ENCODE measurements at regions not wholly inside any gene's neighbourhood (a gene's known extent, or its start where the extent isn't known, plus 50 kb on each side); places are given as distances from the start of the nearest gene placed in this dataset.

DNA sequence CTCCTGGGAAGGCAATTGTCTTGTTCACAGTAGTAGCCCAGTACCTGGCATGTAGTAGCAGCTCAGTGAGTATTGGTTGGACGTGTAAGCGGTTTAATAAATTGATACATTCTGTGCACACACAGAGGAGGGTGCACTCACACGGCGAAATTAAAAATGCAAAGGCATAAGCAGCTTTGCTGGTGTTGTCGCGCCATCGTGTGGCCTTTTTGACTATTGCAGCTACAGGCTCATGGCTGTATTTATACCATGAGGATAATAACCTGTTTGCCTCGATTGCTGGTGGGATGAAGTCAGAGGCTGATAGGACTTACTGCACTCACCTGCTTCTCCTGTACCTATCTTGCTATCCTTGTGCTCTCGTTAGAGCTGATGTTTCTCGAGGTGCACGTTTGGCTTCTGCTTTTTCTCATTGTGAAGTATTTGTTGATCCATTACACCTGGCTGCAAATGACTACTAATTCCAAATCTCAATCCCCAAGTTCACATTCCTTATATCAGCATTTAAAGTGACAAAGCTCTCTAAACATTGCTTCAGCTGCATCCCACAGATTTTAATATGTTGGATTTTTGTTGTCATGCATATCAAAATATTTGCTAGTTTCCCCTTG, 61.5 kb downstream of the TBXT start:
- peaks cover 8% of the 10 kb centered on the region for H3K27me3 ChIP-seq (ENCODE audit: control insufficient read depth, insufficient read depth, low read length)
- H3K9ac ChIP-seq (ENCODE audit: low read depth, low read length): no peak overlapping the region
- H3K36me3 ChIP-seq (ENCODE audit: control insufficient read depth, insufficient read depth, low read length): no peaks in the 10 kb centered on the region
- H3K4me1 ChIP-seq (ENCODE audit: control insufficient read depth, insufficient read depth, low read length): no peaks in the 10 kb centered on the region
- H3K9me3 ChIP-seq (ENCODE audit: control insufficient read depth, insufficient read depth, low read length): peaks cover 14% of the 10 kb centered on the region
- H3K4me3 ChIP-seq (ENCODE audit: low read depth, low read length): no peak overlapping the region

DNA sequence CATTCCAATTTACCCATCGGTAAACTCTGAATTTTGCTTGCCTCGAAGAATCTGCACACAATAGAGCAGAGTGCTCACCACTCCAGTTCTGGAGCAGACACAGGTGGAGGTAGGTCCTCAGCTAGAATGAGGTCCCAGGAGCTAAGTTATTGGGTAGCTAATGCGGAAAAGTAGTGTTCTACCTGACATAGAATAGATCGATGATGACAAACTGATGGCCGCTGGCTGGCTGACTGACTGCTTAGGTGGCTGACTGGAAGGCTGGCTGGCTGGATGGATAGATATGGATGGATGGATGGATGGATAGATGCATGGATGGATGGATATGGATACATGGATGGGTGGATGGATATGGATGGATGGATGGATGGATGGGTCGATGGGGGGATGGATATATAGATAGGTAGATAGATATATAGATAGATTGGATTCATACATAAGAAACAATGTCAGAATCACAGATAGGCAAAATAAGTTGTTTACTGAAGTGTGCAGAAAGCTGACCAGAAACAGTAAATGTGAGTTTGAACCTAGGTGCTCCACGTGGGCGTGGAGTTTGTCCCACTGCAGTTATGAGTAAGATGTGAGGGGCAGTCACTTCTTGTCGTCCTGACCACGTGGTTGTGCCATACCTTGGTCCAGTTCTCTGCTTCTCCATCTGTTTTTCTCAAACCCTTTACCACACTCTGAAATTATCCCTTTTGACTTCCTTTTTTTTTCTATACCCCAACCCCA, 62.1 kb downstream of the TBXT start:
- Histone ChIP-seq H3K36me3 (ENCODE audit: control insufficient read depth, insufficient read depth, low read length) (no peaks in the 10 kb centered on the region), H3K9ac (ENCODE audit: low read depth, low read length) (no peak overlapping the region), H3K9me3 (ENCODE audit: control insufficient read depth, insufficient read depth, low read length) (peaks cover 15% of the 10 kb centered on the region), H3K4me3 (ENCODE audit: low read depth, low read length) (no peak overlapping the region), H3K4me1 (ENCODE audit: control insufficient read depth, insufficient read depth, low read length) (no peaks in the 10 kb centered on the region), H3K27me3 (ENCODE audit: control insufficient read depth, insufficient read depth, low read length) (peaks cover 8% of the 10 kb centered on the region)

DNA sequence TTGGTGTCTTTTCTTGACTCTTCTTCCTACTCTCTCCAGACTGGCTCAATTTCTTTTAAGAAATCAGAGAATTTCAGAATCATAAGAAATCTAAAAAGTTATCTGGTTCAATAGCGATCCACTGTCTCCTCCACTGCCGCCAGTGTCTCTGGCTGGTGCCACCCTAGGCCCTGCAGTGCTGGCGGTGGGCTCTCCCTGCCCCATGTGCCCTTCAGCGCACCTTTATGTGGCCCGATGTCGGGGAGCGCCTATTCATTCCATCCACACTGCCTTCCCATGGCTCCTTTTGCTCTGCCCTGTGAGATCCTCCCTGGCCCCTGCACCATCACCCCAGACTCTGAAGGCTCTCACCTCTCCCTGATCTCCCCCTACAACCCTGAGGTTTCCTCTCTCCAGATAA, 62.8 kb downstream of the TBXT start:
- Histone ChIP-seq H3K36me3 (ENCODE audit: control insufficient read depth, insufficient read depth, low read length) (no peaks in the 10 kb centered on the region), H3K4me1 (ENCODE audit: control insufficient read depth, insufficient read depth, low read length) (no peaks in the 10 kb centered on the region), H3K27me3 (ENCODE audit: control insufficient read depth, insufficient read depth, low read length) (peaks cover 8% of the 10 kb centered on the region), H3K9ac (ENCODE audit: low read depth, low read length) (no peak overlapping the region), H3K4me3 (ENCODE audit: low read depth, low read length) (no peak overlapping the region), H3K9me3 (ENCODE audit: control insufficient read depth, insufficient read depth, low read length) (peaks cover 15% of the 10 kb centered on the region)

DNA sequence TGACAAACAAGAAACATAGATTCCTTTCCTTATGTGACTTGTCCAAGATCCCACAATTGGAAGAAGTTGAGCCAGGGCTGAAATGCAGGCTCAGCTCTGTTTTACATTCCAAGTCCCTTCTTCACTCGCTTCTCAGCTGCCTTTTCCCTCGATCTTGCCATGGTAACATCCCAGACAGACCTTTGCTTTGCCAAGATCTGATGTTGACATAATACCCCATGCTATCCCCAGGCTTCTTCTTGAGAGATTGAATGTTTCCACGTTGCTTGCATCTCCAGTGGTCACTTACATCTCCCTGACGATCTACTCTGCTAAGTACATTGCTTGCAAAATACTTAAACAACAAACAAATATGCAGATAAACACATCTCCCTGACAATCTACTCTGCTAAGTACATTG, 63.5 kb downstream of the TBXT start:
- Histone ChIP-seq H3K4me3 (ENCODE audit: low read depth, low read length) (no peak overlapping the region), H3K9me3 (ENCODE audit: control insufficient read depth, insufficient read depth, low read length) (peaks cover 15% of the 10 kb centered on the region), H3K27me3 (ENCODE audit: control insufficient read depth, insufficient read depth, low read length) (peaks cover 8% of the 10 kb centered on the region), H3K9ac (ENCODE audit: low read depth, low read length) (no peak overlapping the region), H3K36me3 (ENCODE audit: control insufficient read depth, insufficient read depth, low read length) (no peaks in the 10 kb centered on the region), H3K4me1 (ENCODE audit: control insufficient read depth, insufficient read depth, low read length) (no peaks in the 10 kb centered on the region)

DNA sequence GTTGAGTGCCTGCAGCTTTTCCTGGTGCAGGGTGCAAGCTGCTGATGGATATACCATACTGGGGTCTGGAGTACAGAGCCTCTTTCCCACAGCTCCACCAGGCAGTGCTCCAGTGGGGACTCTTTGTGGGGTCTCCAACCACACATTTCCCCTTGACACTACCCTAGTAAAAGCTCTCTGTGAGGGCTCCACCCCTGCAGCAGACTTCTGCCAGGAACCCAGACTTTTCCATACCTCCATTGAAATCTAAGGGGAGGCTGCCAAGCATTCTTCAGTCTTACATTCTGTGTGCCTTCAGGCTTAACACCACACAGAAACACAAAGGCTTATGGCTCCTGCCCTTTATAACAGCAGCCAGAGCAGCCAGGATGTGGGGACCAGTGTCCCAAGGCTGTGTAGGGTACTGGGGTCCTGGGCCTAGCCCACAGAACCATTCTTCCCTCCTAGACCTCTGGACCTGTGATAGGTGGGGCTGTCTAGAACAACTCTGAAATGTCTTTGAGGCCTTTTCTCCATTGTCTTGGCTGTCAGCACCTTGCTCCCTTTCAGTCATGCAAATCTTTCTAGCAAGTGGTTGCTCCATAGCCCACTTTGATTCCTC, 65.7 kb downstream of the TBXT start:
- Histone ChIP-seq H3K4me3 (ENCODE audit: low read depth, low read length) (no peak overlapping the region), H3K9ac (ENCODE audit: low read depth, low read length) (no peak overlapping the region), H3K4me1 (ENCODE audit: control insufficient read depth, insufficient read depth, low read length) (peaks cover 2% of the 10 kb centered on the region), H3K27me3 (ENCODE audit: control insufficient read depth, insufficient read depth, low read length) (peaks cover 10% of the 10 kb centered on the region), H3K9me3 (ENCODE audit: control insufficient read depth, insufficient read depth, low read length) (peaks cover 15% of the 10 kb centered on the region), H3K36me3 (ENCODE audit: control insufficient read depth, insufficient read depth, low read length) (no peaks in the 10 kb centered on the region)

DNA sequence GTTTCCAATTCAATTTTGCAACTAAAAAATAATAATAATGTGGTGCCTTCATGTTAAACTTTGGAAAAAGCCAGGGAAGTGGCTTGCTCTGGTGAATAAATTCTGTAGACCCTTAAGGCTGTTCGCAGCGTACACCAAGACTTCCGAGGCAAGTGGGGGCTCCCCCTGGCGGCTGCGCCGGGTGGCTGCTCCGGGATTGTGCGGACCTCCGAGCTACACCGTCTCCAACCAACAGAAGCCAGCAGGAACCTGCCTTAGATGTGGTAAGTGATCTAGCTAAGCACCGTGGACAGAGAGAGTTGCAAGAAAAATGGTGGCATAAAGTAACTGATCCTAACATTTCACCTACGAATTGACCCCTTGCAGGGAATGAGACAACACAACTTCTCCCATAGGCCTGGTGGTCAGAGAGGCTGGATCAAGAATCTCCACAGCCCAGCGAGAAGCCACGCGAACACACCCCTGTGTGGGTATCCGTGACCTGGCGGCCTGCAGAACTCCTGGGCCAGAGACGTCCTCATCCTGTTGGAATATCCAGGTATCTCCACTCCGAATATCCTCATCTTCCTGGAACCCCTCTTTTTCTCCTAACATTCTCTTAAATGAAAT, 69.6 kb downstream of the TBXT start:
- H3K9ac ChIP-seq (ENCODE audit: low read depth, low read length): no peak overlapping the region

DNA sequence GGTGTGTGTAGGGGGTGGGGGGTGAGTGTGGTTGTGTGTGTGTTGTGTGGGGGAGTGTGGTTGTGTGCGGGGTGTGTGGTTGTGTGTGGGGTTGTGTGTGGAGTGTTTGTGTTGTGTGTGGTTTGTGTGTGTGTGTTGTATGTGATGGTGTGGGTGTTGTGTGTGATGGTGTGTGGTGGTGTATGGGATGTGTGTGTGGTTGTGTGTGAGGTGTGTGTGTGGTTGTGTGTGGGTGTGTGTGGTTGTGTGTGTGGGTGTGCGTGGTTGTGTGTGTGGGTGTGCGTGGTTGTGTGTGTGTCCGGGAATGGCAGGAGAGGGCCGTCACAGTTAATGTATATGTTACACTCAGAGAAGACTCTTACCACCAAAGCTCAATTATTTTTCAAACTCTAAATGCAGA, 79.8 kb downstream of the TBXT start:
- Histone ChIP-seq H3K36me3 (ENCODE audit: control insufficient read depth, insufficient read depth, low read length) (no peaks in the 10 kb centered on the region), H3K9ac (ENCODE audit: low read depth, low read length) (no peak overlapping the region), H3K27me3 (ENCODE audit: control insufficient read depth, insufficient read depth, low read length) (no peaks in the 10 kb centered on the region), H3K4me1 (ENCODE audit: control insufficient read depth, insufficient read depth, low read length) (no peaks in the 10 kb centered on the region), H3K9me3 (ENCODE audit: control insufficient read depth, insufficient read depth, low read length) (no peaks in the 10 kb centered on the region), H3K4me3 (ENCODE audit: low read depth, low read length) (no peak overlapping the region)

More for the DNA sequence above, 69.6 kb downstream of the TBXT start:
- H3K4me1 ChIP-seq (ENCODE audit: control insufficient read depth, insufficient read depth, low read length): peaks cover 2% of the 10 kb centered on the region
- H3K36me3 ChIP-seq (ENCODE audit: control insufficient read depth, insufficient read depth, low read length): no peaks in the 10 kb centered on the region
- peak overlapping the region; percentile 67 for H3K4me3 ChIP-seq (ENCODE audit: low read depth, low read length)
- H3K9me3 ChIP-seq (ENCODE audit: control insufficient read depth, insufficient read depth, low read length): peaks cover 15% of the 10 kb centered on the region
- peaks cover 2% of the 10 kb centered on the region for H3K27me3 ChIP-seq (ENCODE audit: control insufficient read depth, insufficient read depth, low read length)

DNA sequence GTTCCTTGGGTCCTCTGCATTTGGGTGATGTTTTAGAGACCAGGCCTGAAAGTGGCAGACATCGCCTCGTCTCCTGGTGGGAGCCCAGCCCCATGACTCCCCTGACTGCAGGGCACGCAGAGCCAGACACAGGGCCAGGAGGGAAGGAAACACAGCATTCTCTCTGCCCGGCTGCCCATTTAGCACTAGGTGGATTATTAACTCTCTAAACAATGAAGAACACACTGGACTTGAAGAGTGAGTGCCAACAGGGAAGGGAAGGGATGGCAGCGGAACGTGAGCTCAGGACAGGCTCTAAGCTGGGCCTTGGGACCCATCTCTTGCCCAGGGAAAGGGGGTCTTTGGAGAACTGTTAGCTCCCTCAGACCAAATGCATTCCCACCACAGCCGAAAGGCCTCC, 80.4 kb downstream of the TBXT start:
- Histone ChIP-seq H3K36me3 (ENCODE audit: control insufficient read depth, insufficient read depth, low read length) (no peaks in the 10 kb centered on the region), H3K4me3 (ENCODE audit: low read depth, low read length) (no peak overlapping the region), H3K4me1 (ENCODE audit: control insufficient read depth, insufficient read depth, low read length) (no peaks in the 10 kb centered on the region), H3K27me3 (ENCODE audit: control insufficient read depth, insufficient read depth, low read length) (no peaks in the 10 kb centered on the region), H3K9ac (ENCODE audit: low read depth, low read length) (no peak overlapping the region), H3K9me3 (ENCODE audit: control insufficient read depth, insufficient read depth, low read length) (no peaks in the 10 kb centered on the region)

DNA sequence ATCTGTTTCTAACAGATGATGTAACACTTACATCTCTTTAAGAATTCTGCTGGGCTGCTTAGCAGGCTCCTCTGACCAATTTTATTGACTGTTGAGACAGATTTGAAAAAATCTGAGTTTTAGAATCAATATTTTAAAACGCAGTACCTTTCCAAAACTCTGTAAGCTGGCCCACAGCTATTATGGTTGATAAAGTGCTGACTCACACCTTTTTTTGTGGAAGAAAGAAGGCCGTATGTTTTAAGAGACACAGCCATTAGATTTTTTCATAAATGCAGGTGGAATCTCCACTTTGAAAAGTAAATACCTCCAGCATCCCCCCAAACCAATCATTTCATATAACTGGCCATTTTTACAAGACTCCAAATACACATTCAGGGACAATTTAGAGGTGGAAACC, 82.2 kb downstream of the TBXT start:
- Histone ChIP-seq H3K9me3 (ENCODE audit: control insufficient read depth, insufficient read depth, low read length) (no peaks in the 10 kb centered on the region), H3K9ac (ENCODE audit: low read depth, low read length) (no peak overlapping the region), H3K4me3 (ENCODE audit: low read depth, low read length) (no peak overlapping the region), H3K27me3 (ENCODE audit: control insufficient read depth, insufficient read depth, low read length) (no peaks in the 10 kb centered on the region), H3K4me1 (ENCODE audit: control insufficient read depth, insufficient read depth, low read length) (no peaks in the 10 kb centered on the region), H3K36me3 (ENCODE audit: control insufficient read depth, insufficient read depth, low read length) (no peaks in the 10 kb centered on the region)

DNA sequence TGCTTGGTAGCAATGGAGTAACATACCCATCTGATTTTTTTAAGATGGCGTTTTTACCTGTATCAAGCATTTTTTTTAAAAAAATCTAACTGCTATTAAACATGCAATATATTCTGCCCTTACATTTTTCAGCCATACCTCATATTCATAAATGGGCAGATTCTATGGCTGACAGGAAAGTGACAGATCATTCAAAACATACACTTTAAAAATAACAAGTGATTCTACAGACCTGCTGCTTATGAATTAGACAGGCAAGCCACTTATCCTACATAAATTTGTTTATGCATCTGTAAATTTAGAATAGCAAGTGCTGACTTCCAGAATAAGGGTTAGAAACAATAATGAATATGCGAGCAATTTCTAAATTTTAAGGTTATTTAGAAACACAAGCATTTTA, 82.7 kb downstream of the TBXT start:
- H3K9ac ChIP-seq (ENCODE audit: low read depth, low read length): no peak overlapping the region
- H3K36me3 ChIP-seq (ENCODE audit: control insufficient read depth, insufficient read depth, low read length): no peaks in the 10 kb centered on the region
- no peaks in the 10 kb centered on the region for H3K9me3 ChIP-seq (ENCODE audit: control insufficient read depth, insufficient read depth, low read length)
- no peak overlapping the region for H3K4me3 ChIP-seq (ENCODE audit: low read depth, low read length)
- H3K4me1 ChIP-seq (ENCODE audit: control insufficient read depth, insufficient read depth, low read length): no peaks in the 10 kb centered on the region
- no peaks in the 10 kb centered on the region for H3K27me3 ChIP-seq (ENCODE audit: control insufficient read depth, insufficient read depth, low read length)

DNA sequence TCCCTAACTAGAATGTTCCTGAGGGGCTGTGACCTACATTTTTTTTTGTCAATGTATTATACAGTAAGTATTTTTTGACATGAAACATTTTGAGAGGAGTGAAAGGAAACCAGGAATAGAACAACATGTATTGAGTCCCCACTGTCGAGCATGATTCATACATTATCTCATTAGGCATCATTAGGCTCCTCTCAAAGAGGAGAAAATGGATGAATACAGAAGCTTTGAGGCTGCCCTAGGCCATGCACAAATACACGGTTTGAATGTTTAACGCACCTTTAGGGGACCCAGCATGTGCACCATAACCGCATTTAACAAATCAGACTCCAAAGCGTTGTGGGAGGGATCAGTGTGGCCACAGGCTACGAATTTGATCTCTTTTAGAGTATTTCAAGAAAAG, 87.8 kb downstream of the TBXT start:
- H3K9ac ChIP-seq (ENCODE audit: low read depth, low read length): no peak overlapping the region
- no peaks in the 10 kb centered on the region for H3K27me3 ChIP-seq (ENCODE audit: control insufficient read depth, insufficient read depth, low read length)
- H3K4me1 ChIP-seq (ENCODE audit: control insufficient read depth, insufficient read depth, low read length): no peaks in the 10 kb centered on the region
- H3K9me3 ChIP-seq (ENCODE audit: control insufficient read depth, insufficient read depth, low read length): no peaks in the 10 kb centered on the region
- no peak overlapping the region for H3K4me3 ChIP-seq (ENCODE audit: low read depth, low read length)
- no peaks in the 10 kb centered on the region for H3K36me3 ChIP-seq (ENCODE audit: control insufficient read depth, insufficient read depth, low read length)

DNA sequence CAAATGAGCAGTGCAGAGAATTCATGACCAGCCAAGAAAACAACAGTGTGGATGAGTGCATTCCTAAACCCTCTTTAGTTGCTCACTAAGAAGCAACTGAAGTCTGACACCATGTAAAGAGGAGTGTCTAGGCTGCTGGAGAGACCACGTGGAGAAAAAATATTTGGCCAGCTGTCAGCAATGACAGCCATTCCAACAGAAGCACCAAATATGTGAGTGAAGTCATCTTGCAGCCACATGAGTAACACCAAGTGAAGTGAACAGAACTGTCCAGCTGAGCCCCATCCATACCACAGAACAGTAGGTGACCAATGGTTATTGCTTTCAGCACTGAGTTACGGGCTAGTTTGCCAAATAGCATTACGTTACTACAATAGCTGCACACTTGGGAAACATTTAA, 89.4 kb downstream of the TBXT start:
- Histone ChIP-seq H3K36me3 (ENCODE audit: control insufficient read depth, insufficient read depth, low read length) (no peaks in the 10 kb centered on the region), H3K27me3 (ENCODE audit: control insufficient read depth, insufficient read depth, low read length) (no peaks in the 10 kb centered on the region), H3K4me3 (ENCODE audit: low read depth, low read length) (no peak overlapping the region), H3K4me1 (ENCODE audit: control insufficient read depth, insufficient read depth, low read length) (no peaks in the 10 kb centered on the region), H3K9ac (ENCODE audit: low read depth, low read length) (no peak overlapping the region), H3K9me3 (ENCODE audit: control insufficient read depth, insufficient read depth, low read length) (no peaks in the 10 kb centered on the region)
